Mesenchymal stem cell (in vitro differentiated cells and primary cell): ENCODE measurements at regions not wholly inside any gene's neighbourhood (a gene's known extent, or its start where the extent isn't known, plus 50 kb on each side); places are given as distances from the start of the nearest gene placed in this dataset.
A peak's percentile ranks its signal among the peaks of the same experiment; 100 is the strongest.
"Not testable (repeated sequence)": the region's sequence is repeated elsewhere in the genome, so short reads cannot be mapped to it uniquely, and the experiment has no call there.

Experiments
- DNase-seq: peaks from one replicate; pipeline ENCODE4 v3.0.0-alpha.2; 2013
- H2AFZ ChIP-seq: one replicate; pipeline ENCODE4 v1.6.1; 2013; ENCODE audit warnings: low read depth, mild to moderate bottlenecking, control low read depth, inconsistent platforms, low read length, moderate library complexity
- H2AK5ac ChIP-seq: 2 replicates; pipeline ENCODE4 v1.6.1; 2013; ENCODE audit warnings: low read length, moderate library complexity, mild to moderate bottlenecking, inconsistent platforms; ENCODE audit not compliant: severe bottlenecking
- H2BK120ac ChIP-seq: one replicate; pipeline ENCODE4 v1.6.1; 2013; ENCODE audit warnings: low read depth, mild to moderate bottlenecking, inconsistent platforms, low read length, moderate library complexity
- H2BK12ac ChIP-seq, 2 experiments: one replicate each; pipeline ENCODE4 v1.6.1; 2013; ENCODE audit warnings: inconsistent platforms in 2 of 2, low read length in 2 of 2, mild to moderate bottlenecking in 2 of 2, moderate library complexity in 2 of 2, control low read depth in 1 of 2
- H2BK15ac ChIP-seq: one replicate; pipeline ENCODE4 v1.6.1; 2013; ENCODE audit warnings: mild to moderate bottlenecking, low read depth, inconsistent platforms; ENCODE audit not compliant: poor library complexity, severe bottlenecking
- H2BK5ac ChIP-seq: 2 replicates; pipeline ENCODE4 v1.6.1; 2013; ENCODE audit warnings: low read depth, mild to moderate bottlenecking, low read length, control low read depth, inconsistent platforms; ENCODE audit not compliant: poor library complexity, severe bottlenecking
- H3K14ac ChIP-seq, 2 experiments: one replicate each; pipeline ENCODE4 v1.6.1; 2013; ENCODE audit warnings: inconsistent platforms in 2 of 2, low read length in 2 of 2, control low read depth in 1 of 2, mild to moderate bottlenecking in 1 of 2, moderate library complexity in 1 of 2
- H3K18ac ChIP-seq, 2 experiments: one replicate each; pipeline ENCODE4 v1.6.1; 2013; ENCODE audit warnings: inconsistent platforms in 2 of 2, low read length in 2 of 2, control low read depth in 1 of 2, low read depth in 1 of 2, mild to moderate bottlenecking in 1 of 2
- H3K23ac ChIP-seq, 2 experiments: one replicate each; pipeline ENCODE4 v1.6.1; 2013; ENCODE audit warnings: inconsistent platforms in 2 of 2, low read length in 2 of 2, mild to moderate bottlenecking in 2 of 2, moderate library complexity in 2 of 2, control low read depth in 1 of 2
- H3K27ac ChIP-seq: 2 replicates; pipeline ENCODE4 v1.5.1; 2013; ENCODE audit warnings: mild to moderate bottlenecking, moderate library complexity, low read length, control low read depth, inconsistent platforms; ENCODE audit not compliant: poor library complexity, severe bottlenecking
- H3K27me3 ChIP-seq, 2 experiments: 2 replicates each; pipeline versions ENCODE4 v1.6.1 to v1.7.0; 2013; ENCODE audit warnings: low read length in 2 of 2, mild to moderate bottlenecking in 2 of 2, moderate library complexity in 2 of 2, control low read depth in 1 of 2, inconsistent platforms in 1 of 2; ENCODE audit not compliant: control insufficient read depth in 1 of 2, insufficient read depth in 1 of 2
- H3K36me3 ChIP-seq, 2 experiments: 2 replicates each; pipeline versions ENCODE4 v1.6.1 to v1.7.0; 2013; ENCODE audit warnings: low read length in 2 of 2, control low read depth in 1 of 2, inconsistent platforms in 1 of 2, low read depth in 1 of 2, mild to moderate bottlenecking in 1 of 2; ENCODE audit not compliant: insufficient read depth in 2 of 2, control insufficient read depth in 1 of 2
- H3K4ac ChIP-seq, 2 experiments: one replicate each; pipeline ENCODE4 v1.6.1; 2013; ENCODE audit warnings: inconsistent platforms in 2 of 2, low read length in 2 of 2, mild to moderate bottlenecking in 2 of 2, moderate library complexity in 2 of 2, control low read depth in 1 of 2, low read depth in 1 of 2
- H3K4me1 ChIP-seq: 2 replicates; pipeline ENCODE4 v1.6.1; 2013; ENCODE audit warnings: low read depth, low read length, control low read depth; ENCODE audit not compliant: control insufficient read depth, insufficient read depth
- H3K4me2 ChIP-seq: 2 replicates; pipeline ENCODE4 v1.6.1; 2013; ENCODE audit warnings: low read length, mild to moderate bottlenecking, inconsistent platforms; ENCODE audit not compliant: poor library complexity, severe bottlenecking
- H3K4me3 ChIP-seq, 2 experiments: 2 replicates each; pipeline versions ENCODE4 v1.5.1 to v1.7.0; 2013; ENCODE audit warnings: low read length in 2 of 2, mild to moderate bottlenecking in 2 of 2, control low read depth in 1 of 2, low read depth in 1 of 2; ENCODE audit not compliant: insufficient read depth in 1 of 2
- H3K79me1 ChIP-seq: replicated peaks from 2 replicates; pipeline ENCODE4 v1.6.1; 2013; ENCODE audit warnings: mild to moderate bottlenecking, control low read depth, low read length, inconsistent platforms; ENCODE audit not compliant: poor library complexity, severe bottlenecking
- H3K9ac ChIP-seq: 2 replicates; pipeline ENCODE4 v1.7.0; 2013; ENCODE audit warnings: mild to moderate bottlenecking, low read length, moderate library complexity
- H3K9me3 ChIP-seq: 2 replicates; pipeline ENCODE4 v1.7.0; 2013; ENCODE audit warnings: mild to moderate bottlenecking, low read length; ENCODE audit not compliant: control insufficient read depth
- H4K8ac ChIP-seq: one replicate; pipeline ENCODE4 v1.6.1; 2013; ENCODE audit warnings: inconsistent platforms, mild to moderate bottlenecking, low read length, moderate library complexity
- H4K91ac ChIP-seq: one replicate; pipeline ENCODE4 v1.6.1; 2013; ENCODE audit warnings: mild to moderate bottlenecking, low read length, inconsistent platforms
- WGBS: methylation state at CpG from one replicate; pipeline ENCODE4 v1.1.7; 2013; ENCODE audit warnings: mixed read lengths; 5-methylcytosine and 5-hydroxymethylcytosine counted together

DNA sequence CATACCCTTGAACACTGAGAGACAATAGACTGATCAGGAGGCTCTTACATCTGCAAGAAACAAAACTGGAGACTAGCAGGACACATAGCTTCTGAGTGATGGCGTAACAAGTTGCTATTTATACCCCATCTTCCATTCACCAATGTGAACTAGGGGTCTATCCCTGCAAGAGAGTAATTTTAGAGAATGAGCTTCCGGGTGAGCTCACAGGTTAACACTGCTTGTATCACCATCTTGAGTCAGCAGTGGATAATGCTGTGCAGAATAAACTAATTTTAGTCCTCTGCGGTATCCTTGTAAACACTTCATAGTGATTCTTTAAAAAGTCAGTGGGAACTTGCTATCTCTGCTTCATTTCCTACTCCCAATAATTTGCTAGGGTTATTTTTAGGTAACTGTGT lies 55.0 kb upstream of the CCN1 start:
- peak overlapping the region; percentile 40 for H3K27ac ChIP-seq
- not testable (repeated sequence) for H2AFZ ChIP-seq, H3K36me3 ChIP-seq, H3K23ac ChIP-seq, H3K4me1 ChIP-seq, H3K27me3 ChIP-seq, H3K79me1 ChIP-seq, H2BK12ac ChIP-seq, H4K8ac ChIP-seq, H3K4me2 ChIP-seq, H2BK5ac ChIP-seq, H3K9me3 ChIP-seq, H4K91ac ChIP-seq, H3K4ac ChIP-seq, H3K18ac ChIP-seq, H3K4me3 ChIP-seq, H2BK120ac ChIP-seq, H2AK5ac ChIP-seq, H2BK15ac ChIP-seq, H3K14ac ChIP-seq
- DNase-seq: peak; percentile 87
- peak overlapping the region; percentile 77 for H3K9ac ChIP-seq
- 0% methylated on average over 1 of the region's 3 CpGs for WGBS

DNA sequence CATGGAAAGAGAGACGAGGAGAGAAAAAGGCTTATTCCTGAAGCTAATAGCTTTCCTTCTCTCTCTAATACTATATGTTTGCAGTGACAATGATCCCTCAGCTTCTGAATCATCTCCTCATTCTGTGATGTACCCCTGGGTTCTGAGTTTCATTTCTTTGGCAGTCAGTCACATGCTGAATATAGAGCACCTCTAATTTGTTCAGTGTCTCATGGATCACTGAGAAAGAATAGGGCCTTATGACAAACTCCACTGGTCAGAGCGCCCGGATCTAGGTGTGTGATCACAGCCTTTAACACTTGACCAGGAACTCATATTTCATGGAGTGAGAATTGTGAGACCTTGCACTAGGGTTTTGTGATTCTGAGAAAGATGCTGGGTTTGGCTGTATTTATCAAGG lies 54.3 kb upstream of the CCN1 start:
- not testable (repeated sequence) for H3K14ac ChIP-seq, H3K4me3 ChIP-seq, H3K4me1 ChIP-seq, H4K8ac ChIP-seq, H2BK5ac ChIP-seq, H3K23ac ChIP-seq, H3K4ac ChIP-seq, H3K9me3 ChIP-seq, H3K79me1 ChIP-seq, H4K91ac ChIP-seq, H3K18ac ChIP-seq, H2BK15ac ChIP-seq, H2AFZ ChIP-seq, H3K27me3 ChIP-seq, H3K4me2 ChIP-seq, H3K36me3 ChIP-seq, H2AK5ac ChIP-seq
- H3K27ac ChIP-seq: peak overlapping the region; percentile 40
- 67% methylated on average over 3 of the region's 3 CpGs for WGBS
- H2BK12ac ChIP-seq: peak overlapping the region in 1 of 2 experiments; percentile 39
- peak overlapping the region; percentile 77 for H3K9ac ChIP-seq
- peak overlapping the region; percentile 5 for H2BK120ac ChIP-seq
- DNase-seq: peak; percentile 59

DNA sequence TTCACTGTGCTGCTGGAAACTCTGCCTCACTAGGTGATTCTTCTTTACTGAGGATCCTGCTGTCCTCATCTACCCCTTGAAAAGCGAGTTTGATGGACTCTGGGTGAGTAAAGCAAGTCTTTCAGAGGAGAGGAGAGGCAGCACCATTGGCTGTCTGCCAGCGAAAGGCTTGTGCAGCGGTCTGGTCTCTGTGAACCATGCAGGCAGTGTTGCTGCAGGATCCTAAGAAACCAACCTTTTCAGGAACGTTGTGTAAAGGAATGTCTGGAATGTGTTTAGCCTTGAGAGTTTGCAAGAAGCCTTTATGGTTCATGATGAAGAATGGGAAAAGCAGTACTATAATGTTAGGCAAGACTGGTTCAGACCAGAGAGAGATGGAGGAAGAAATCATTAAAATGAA lies 53.4 kb upstream of the CCN1 start:
- H3K4me3 ChIP-seq, H3K4me1 ChIP-seq, H2BK12ac ChIP-seq, H3K4me2 ChIP-seq, H3K9me3 ChIP-seq, H3K79me1 ChIP-seq, H2AFZ ChIP-seq, H2BK120ac ChIP-seq, H4K91ac ChIP-seq, H4K8ac ChIP-seq, H3K27me3 ChIP-seq, H2AK5ac ChIP-seq, H2BK5ac ChIP-seq, H3K14ac ChIP-seq, H3K4ac ChIP-seq, H3K23ac ChIP-seq, H3K18ac ChIP-seq, H2BK15ac ChIP-seq, H3K36me3 ChIP-seq: not testable (repeated sequence)
- 0% methylated on average over 3 of the region's 4 CpGs for WGBS
- DNase-seq: peak; percentile 88
- H3K27ac ChIP-seq: peak overlapping the region; percentile 70
- peak overlapping the region; percentile 20 for H3K9ac ChIP-seq
